Esophagus (tissue), 2 donors: ENCODE measurements at regions not wholly inside any gene's neighbourhood (a gene's known extent, or its start where the extent isn't known, plus 50 kb on each side); places are given as distances from the start of the nearest gene placed in this dataset.
"Not testable (repeated sequence)": the region's sequence is repeated elsewhere in the genome, so short reads cannot be mapped to it uniquely, and the experiment has no call there.

Experiments
- H3K27ac ChIP-seq, 2 donors: one replicate each; pipeline ENCODE4 v1.5.1; 2013; ENCODE audit warnings: low read depth in 2 of 2, mild to moderate bottlenecking in 2 of 2, inconsistent platforms in 1 of 2, low read length in 1 of 2, moderate library complexity in 1 of 2
- H3K27me3 ChIP-seq, 2 donors: one replicate each; pipeline ENCODE4 v1.6.1; 2013; ENCODE audit warnings: low read length in 2 of 2, control low read depth in 1 of 2, mild to moderate bottlenecking in 1 of 2; ENCODE audit not compliant: insufficient read depth in 2 of 2, control insufficient read depth in 1 of 2
- H3K36me3 ChIP-seq, 2 donors: one replicate each; pipeline ENCODE4 v1.6.1; 2013; ENCODE audit warnings: low read length in 1 of 2; ENCODE audit not compliant: control insufficient read depth in 2 of 2, insufficient read depth in 2 of 2
- H3K4me1 ChIP-seq, 2 donors: one replicate each; pipeline ENCODE4 v1.6.1; 2013; ENCODE audit warnings: low read length in 1 of 2; ENCODE audit not compliant: control insufficient read depth in 2 of 2, insufficient read depth in 2 of 2
- H3K4me3 ChIP-seq, 2 donors: one replicate each; pipeline ENCODE4 v1.5.1; 2013; ENCODE audit warnings: low read length in 2 of 2, mild to moderate bottlenecking in 2 of 2, low read depth in 1 of 2, moderate library complexity in 1 of 2
- H3K9me3 ChIP-seq, 2 donors: one replicate each; pipeline ENCODE4 v1.6.1; 2013; ENCODE audit warnings: mild to moderate bottlenecking in 2 of 2, low read depth in 1 of 2, low read length in 1 of 2, moderate library complexity in 1 of 2; ENCODE audit not compliant: control insufficient read depth in 2 of 2, insufficient read depth in 1 of 2
- WGBS, 2 donors: extraction: QIAGEN DNeasy Blood & Tissue Kit; methylation state at CpG; one replicate each; pipeline ENCODE4 v1.1.7; 2013; 5-methylcytosine and 5-hydroxymethylcytosine counted together
- donor health status: healthy with polysubstance abuse.
- donor health status: Bipolar disorder and iron deficiency.

- Histone ChIP-seq H3K27ac (no peak overlapping the region), H3K36me3 (no peaks in the 10 kb centered on the region), H3K4me3 (no peak overlapping the region), H3K4me1 (no peaks in the 10 kb centered on the region), H3K9me3 (no peaks in the 10 kb centered on the region), H3K27me3 (no peaks in the 10 kb centered on the region)
- 65 to 76% methylated on average over 1 of the region's 1 CpG for WGBS, 2 donors
Observed at GRCh38 chr3:162721736-162722135, 1225.1 kb downstream of the OTOL1 start.

GRCh38 chr3:162722337-162722736, 1225.7 kb downstream of the OTOL1 start:
- Histone ChIP-seq H3K27me3 (no peaks in the 10 kb centered on the region), H3K27ac (no peak overlapping the region), H3K9me3 (no peaks in the 10 kb centered on the region), H3K4me1 (no peaks in the 10 kb centered on the region), H3K4me3 (no peak overlapping the region), H3K36me3 (no peaks in the 10 kb centered on the region)

- 68 to 79% methylated on average over 5 of the region's 5 CpGs for WGBS, 2 donors
- not testable (repeated sequence) for H3K36me3 ChIP-seq, H3K4me1 ChIP-seq, H3K27ac ChIP-seq, H3K27me3 ChIP-seq, H3K9me3 ChIP-seq, H3K4me3 ChIP-seq
Observed at GRCh38 chr3:162722796-162723195, 1226.2 kb downstream of the OTOL1 start.

- Histone ChIP-seq H3K9me3 (no peaks in the 10 kb centered on the region), H3K27me3 (no peaks in the 10 kb centered on the region)
- 83 to 88% methylated on average over 3 of the region's 3 CpGs for WGBS, 2 donors
Observed at GRCh38 chr3:162729686-162730085, 1233.1 kb downstream of the OTOL1 start.

GRCh38 chr3:162731961-162732360, 1235.4 kb downstream of the OTOL1 start:
- H3K27ac ChIP-seq, H3K27me3 ChIP-seq, H3K9me3 ChIP-seq, H3K36me3 ChIP-seq, H3K4me1 ChIP-seq, H3K4me3 ChIP-seq: not testable (repeated sequence)
- WGBS, 2 donors, result 84% methylated on average over 5 of the region's 5 CpGs

More at GRCh38 chr3:162729686-162730085, 1233.1 kb downstream of the OTOL1 start:
- no peak overlapping the region for H3K4me3 ChIP-seq
- H3K36me3 ChIP-seq, result no peaks in the 10 kb centered on the region
- no peaks in the 10 kb centered on the region for H3K4me1 ChIP-seq
- H3K27ac ChIP-seq, result no peak overlapping the region

- Histone ChIP-seq H3K36me3 (no peaks in the 10 kb centered on the region), H3K9me3 (peaks cover 0 to 3% of the 10 kb centered on the region in 2 donors), H3K4me1 (no peaks in the 10 kb centered on the region), H3K27me3 (no peaks in the 10 kb centered on the region), H3K27ac (no peak overlapping the region), H3K4me3 (no peak overlapping the region)
- WGBS, 2 donors, result 44 to 68% methylated on average over 1 of the region's 1 CpG
Observed at GRCh38 chr3:162738784-162739183, 1242.2 kb downstream of the OTOL1 start.

GRCh38 chr3:162740941-162741596, 1244.5 kb downstream of the OTOL1 start:
- peaks cover 0 to 3% of the 10 kb centered on the region in 2 donors for H3K9me3 ChIP-seq
- H3K4me3 ChIP-seq, result no peak overlapping the region
- no peaks in the 10 kb centered on the region for H3K36me3 ChIP-seq
- no peak overlapping the region for H3K27ac ChIP-seq
- no peaks in the 10 kb centered on the region for H3K4me1 ChIP-seq
- 74 to 75% methylated on average over 6 of the region's 6 CpGs for WGBS, 2 donors
- no peaks in the 10 kb centered on the region for H3K27me3 ChIP-seq

- Histone ChIP-seq H3K27me3 (no peaks in the 10 kb centered on the region), H3K4me3 (no peak overlapping the region), H3K9me3 (peaks cover 0 to 3% of the 10 kb centered on the region in 2 donors), H3K36me3 (no peaks in the 10 kb centered on the region), H3K27ac (no peak overlapping the region), H3K4me1 (no peaks in the 10 kb centered on the region)
- 72% methylated on average over 4 of the region's 4 CpGs for WGBS, 2 donors
Observed at GRCh38 chr3:162742159-162742717, 1245.6 kb downstream of the OTOL1 start.

GRCh38 chr3:162743091-162743490, 1246.5 kb downstream of the OTOL1 start:
- H3K4me1 ChIP-seq, result no peaks in the 10 kb centered on the region
- H3K4me3 ChIP-seq, result no peak overlapping the region
- no peaks in the 10 kb centered on the region for H3K36me3 ChIP-seq
- peaks cover 0 to 3% of the 10 kb centered on the region in 2 donors for H3K9me3 ChIP-seq
- no peaks in the 10 kb centered on the region for H3K27me3 ChIP-seq
- H3K27ac ChIP-seq, result no peak overlapping the region

- Histone ChIP-seq H3K27me3 (no peaks in the 10 kb centered on the region), H3K4me3 (no peak overlapping the region)
- WGBS, 2 donors, result 71 to 81% methylated on average over 2 of the region's 2 CpGs
Observed at GRCh38 chr3:162760789-162761188, 1264.2 kb downstream of the OTOL1 start.

More at GRCh38 chr3:162760789-162761188, 1264.2 kb downstream of the OTOL1 start:
- Histone ChIP-seq H3K27ac (no peak overlapping the region), H3K4me1 (no peaks in the 10 kb centered on the region), H3K36me3 (no peaks in the 10 kb centered on the region), H3K9me3 (peaks cover 0 to 4% of the 10 kb centered on the region in 2 donors)
